CD4-positive, alpha-beta T cell treated with Interleukin-6 at 100 ng/mL for 8 hours (primary cell): ENCODE measurements at regions not wholly inside any gene's neighbourhood (a gene's known extent, or its start where the extent isn't known, plus 50 kb on each side); places are given as distances from the start of the nearest gene placed in this dataset.
"Not testable (repeated sequence)": the region's sequence is repeated elsewhere in the genome, so short reads cannot be mapped to it uniquely, and the experiment has no call there.

Source experiments
- DNase-seq: peaks from one replicate; pipeline ENCODE4 v3.0.0-alpha.2; 2020; ENCODE audit warnings: mixed read lengths, low spot score

DNA sequence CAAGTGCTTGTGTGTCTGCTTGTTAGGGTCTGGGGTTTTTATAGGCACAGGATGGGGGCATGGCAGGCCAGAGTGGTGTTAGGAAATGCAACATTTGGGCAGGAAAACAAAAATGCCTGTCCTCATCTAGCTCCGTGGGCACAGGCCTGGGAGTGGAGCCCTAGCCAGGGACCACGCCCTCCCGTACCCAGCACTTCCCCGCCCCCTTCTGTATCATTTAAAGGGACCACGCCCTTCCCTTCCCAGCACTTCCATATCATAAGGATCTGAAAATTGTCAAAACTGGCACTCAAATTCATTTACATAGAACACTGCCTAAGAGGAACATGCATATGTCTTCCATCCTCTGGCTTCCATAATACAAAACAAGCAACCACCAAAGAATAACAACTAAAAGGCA lies 185.8 kb downstream of the B3GLCT start:
- no peak for DNase-seq

DNA sequence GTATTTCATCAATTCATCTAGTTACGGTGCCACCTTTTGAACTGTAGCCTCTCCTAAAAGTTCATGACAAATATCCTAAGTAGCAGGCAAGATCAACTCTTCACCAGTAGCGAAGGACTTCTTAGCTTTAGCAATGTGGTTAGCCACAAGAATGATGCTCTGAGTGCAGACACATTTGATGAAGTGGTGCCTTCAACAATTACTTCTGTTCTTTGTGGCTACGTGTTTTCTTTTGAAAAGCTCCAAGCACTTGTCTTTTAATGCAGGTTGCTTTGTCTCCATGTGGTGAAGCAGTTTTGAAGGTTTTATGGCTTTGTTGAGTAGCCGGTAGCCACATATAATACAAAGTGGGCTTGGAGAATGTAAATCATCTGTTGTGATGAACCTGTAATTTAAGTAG lies 194.7 kb downstream of the B3GLCT start:
- DNase-seq, result no peak

DNA sequence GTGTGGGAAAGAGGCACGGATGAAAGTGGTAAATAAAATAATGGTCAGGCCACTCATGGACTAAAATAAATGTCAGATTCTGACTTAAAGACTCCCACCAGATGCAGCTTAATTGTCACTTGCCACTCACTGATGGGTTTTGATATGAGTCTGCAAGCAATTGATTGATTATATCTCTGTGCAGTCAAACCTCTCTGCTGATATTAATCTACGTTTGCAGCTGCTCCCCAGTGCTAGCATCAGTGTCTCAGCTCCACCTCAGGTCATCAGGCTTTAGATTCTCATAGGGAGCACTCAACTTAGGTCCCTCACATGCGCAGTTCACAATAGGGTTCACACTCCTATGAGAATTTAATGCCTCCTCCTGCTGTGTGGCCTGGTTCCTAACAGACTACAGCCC lies 195.3 kb downstream of the B3GLCT start:
- DNase-seq, result no peak

DNA sequence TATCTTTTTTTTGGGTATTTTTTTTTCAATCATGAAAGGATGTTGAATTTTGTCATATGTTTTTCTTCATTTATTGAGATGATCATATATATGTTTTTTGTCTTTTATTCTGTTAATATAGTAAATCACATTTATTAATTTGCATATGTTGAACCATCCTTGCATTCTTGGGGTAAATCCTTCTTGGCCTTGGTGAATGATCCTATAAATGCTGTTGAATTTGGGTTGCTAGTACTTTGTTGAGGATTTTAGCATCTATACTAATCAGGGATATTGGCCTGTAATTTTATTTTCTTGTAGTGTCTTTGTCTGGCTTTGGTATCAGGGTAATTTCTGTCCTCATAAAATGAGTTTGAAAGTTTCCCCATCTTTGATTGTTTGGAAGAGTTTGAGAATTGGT lies 199.9 kb downstream of the B3GLCT start:
- no peak for DNase-seq

DNA sequence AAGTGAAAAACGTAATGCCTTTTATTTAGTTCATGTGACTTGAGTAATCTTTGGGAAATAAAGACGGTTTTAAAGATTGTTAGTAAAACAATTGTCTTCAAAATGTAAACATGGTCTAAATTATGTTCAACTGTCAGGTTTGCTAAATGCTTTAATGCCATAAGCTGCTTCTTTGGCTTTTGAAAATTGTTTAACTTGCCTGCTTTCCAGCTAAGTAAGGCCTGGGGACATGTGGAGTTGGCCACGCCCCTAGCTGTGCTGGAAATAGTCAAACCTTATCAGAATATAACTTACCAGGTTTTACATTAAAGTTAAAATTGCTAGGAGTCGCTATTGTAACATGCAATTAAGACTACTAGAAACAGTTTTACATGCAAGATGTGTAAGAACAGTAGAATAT lies 203.9 kb downstream of the B3GLCT start:
- DNase-seq, result not testable (repeated sequence)

DNA sequence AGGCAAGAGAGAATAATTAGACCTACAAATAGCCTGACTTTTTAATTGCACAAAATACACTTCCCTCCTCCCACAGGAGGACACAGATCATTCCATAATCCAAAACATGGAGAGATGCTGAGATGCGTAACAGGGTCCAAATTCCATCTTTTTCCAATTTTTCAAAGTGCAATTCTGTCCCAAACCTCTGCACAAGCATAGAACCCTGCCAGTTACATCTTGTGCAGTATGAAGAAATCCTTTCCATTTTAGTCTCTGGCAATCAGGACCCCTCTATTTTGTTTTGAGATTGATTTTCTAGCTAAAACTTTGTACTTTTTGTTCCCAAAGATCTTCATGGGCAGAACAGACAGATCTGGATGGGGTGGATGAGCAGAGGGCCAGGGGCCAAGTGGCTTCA lies 209.2 kb downstream of the B3GLCT start:
- DNase-seq, result no peak

DNA sequence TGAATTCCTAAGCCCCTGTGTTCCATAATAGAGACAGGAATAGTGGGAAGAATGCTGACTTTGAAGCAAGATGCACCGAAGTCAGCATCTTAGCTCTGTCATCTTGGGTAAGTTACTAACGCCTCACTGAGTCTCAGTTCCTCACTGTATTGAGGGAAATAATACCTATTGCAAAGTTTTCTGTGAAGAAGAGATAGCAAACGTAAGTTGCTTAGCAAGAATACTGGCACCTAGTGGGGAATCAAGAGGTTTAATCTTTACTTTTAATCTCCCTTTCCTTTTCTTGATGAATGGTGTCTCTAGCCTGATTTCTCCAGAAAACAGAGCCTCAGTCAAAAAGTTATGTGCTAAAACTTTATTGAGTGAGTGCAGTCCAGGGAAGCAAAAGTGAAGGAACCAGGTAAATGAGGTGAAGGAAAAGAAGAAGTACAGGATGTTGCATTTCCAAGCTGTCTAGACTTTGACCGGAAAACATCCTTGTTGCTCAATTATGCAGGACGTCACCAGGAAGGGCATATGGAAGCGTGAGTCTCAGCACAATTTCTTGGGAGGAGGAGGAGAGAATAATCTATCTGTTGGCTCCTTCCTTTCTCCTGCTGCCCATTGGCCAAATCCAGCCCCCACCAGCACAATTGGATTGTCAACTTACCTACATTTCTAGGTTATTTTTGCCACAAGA lies 210.0 kb downstream of the B3GLCT start:
- DNase-seq, result no peak

DNA sequence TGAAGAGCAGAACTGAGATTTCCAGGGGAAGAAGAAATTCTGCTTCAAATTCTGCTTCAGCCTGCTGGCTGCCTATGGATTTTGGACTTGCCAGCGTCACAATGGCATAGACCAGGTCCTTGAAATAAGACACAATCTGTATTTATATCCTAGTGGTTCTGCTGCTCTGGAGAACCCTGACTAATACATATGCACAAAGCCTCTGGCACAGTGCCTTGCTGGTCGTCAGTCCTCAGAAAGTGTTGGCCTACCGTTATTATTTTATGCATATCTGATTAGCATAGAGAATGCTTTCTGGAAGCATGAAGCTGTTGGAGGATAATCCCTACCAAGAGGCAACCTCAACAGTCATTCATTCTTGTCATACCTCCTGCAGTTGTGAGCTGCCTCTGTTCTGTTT lies 213.7 kb downstream of the B3GLCT start:
- DNase-seq, result no peak

DNA sequence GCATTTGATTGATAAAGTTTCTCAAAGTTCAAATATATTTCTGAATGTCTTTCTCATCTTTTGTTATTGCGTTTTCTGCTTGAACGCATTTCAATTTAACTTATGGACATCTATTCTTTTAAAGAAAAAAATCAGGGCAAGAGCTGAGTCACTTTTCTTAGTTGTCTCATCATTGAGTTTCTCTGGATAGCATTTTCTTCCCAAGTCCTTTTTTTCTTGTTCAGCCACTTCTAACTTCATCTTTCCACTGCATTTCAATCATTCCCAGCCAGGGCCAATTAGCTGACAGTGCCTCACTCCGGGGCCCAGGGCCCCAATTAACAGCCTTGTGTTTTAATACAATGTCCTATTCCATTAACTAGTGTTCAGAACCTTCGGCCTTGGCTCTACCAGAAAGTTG lies 216.3 kb downstream of the B3GLCT start:
- no peak for DNase-seq

DNA sequence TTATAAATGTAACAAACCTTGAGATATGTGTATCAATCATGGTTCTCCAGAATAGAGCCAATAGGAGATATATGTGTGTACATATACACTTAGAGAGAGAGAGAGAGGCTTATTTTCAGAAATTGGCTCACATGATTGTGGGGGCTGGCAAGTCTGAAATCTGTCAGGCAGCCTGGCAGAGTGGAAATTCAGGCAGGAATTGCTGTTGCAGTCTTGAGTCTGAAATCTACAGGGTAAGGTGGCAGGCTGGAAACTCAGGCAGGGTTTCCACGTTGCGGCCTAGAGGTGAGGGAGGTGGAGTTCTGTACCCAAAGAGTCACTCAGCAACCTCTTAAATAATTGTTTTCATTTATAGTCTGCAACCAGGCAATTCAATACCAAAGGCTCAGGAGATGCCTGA lies 218.4 kb downstream of the B3GLCT start:
- no peak for DNase-seq

DNA sequence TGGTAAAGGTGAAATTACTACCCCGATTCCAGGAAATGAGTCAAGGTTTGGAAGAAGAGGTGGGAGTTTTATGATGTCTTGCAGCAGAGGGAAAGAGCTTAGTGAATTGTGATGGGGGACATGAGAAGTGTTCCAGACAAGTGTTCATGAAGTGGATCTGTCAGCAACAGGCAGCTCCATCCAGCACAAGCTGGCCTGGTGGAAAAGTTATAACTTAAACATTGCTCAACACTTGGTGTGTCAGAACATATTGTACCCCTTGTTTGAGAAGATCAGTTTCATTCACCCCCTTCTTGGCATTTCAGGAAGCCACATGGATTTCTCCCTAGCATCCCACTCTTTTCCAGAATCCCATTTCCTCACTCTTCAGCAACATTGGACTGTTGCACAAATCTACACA lies 222.0 kb downstream of the B3GLCT start:
- no peak for DNase-seq

DNA sequence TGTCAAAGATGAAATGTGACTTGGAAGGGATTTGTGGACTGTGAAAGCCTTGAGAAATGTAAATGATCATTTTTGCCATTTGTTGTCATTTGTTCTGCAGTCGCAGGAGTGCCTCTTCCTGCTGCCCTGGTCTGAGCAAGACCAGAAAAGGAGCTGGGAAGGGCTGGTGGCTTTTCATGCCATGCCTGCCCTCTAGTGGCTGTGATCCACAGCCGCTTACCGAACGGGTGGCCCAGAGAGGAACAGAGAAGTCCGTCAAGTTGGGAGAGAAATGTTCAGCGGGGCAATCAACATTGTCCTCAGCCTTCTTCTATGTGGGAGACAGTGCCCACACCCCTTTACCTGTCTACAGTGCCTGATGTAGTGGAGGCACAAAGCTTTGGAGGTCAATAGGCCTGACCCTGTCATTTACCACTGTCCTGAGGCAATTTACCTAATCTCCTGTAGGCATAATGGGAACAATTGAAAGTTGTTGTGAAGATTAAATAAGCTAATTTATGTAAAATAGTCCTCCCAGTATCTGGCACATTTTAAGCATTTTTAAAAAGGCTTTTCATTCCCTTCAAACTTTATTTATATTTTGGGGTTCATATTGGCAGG lies 224.5 kb downstream of the B3GLCT start:
- peak; percentile 37 for DNase-seq

DNA sequence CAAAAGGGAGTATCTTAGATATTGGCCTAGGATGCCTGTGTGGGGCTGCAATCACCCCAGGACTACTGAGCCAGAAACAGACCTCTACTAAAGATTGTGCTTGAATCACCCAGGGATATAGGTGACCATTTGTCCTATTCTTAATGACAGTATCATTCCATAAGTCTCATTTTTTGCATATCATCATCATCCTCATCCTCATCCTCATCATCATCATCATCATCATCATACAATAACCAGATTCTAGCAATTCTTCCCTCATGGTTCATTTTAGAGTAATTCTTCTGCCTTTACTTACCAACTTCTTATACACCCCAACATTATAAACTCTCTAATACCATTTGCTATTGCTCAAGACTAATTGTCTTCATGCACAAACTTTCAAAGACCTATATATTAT lies 226.6 kb downstream of the B3GLCT start:
- no peak for DNase-seq

DNA sequence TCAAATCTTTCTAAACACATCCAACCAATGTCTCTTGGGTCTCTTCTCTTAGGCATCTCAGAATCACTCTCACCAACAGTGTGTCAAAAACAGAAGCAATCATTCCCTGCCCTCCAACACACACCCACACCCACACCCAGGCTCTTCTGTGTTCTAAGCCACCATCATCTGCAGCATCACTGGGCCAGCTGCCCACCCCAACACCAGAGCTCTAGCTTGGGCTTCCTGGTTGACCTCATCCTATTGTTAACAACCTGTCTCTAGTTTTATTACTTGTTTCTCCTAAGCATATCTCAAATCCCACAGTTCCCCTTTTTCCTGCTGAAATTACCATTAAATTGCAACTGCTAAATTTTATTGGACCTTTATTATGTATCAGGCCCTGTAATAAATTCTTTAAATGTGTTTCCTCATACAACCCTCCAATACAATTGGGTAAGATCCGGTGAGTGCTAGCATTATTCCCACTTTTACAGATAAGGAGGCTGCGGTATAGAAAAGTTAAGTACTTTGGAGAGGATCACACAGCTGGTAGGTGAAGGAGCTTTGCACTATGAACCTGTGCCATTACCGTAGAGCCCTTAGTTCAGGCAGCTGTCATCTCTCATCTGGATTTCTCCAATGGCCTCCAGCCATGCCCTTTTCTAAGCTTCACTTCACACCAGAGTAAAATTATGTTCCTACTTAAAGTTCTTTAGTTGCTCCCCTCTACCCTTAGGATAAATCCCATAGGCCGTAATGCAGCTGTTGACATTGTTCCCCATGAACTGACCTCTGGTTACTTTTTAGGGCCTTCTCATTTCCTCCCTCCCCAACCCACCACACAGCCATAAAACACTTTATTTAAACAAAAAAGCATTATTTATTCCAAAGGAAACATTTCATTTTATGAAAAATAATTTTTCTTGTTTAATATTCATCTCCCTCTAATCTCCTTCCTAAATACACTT lies 227.7 kb downstream of the B3GLCT start:
- no peak for DNase-seq

DNA sequence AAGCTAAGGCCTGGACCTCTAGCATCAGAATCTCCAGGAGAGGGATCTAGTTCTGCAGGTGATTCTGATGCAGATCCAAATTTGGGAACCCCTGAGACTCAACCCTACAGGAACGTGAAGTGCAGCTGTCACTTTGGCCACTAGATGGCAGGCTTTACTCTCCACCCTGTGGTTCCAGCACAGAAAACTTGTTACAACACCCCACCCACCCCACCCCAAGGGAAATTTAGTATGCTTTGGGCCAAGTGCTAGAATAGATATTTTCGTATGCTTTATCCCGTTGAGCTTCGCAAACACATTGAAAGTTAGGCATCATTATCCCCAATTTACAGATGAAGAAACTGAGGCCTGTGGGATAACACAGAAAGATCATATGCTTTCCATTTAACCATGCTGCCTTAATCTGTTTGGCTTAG lies 232.0 kb downstream of the B3GLCT start:
- DNase-seq, result peak; percentile 23

DNA sequence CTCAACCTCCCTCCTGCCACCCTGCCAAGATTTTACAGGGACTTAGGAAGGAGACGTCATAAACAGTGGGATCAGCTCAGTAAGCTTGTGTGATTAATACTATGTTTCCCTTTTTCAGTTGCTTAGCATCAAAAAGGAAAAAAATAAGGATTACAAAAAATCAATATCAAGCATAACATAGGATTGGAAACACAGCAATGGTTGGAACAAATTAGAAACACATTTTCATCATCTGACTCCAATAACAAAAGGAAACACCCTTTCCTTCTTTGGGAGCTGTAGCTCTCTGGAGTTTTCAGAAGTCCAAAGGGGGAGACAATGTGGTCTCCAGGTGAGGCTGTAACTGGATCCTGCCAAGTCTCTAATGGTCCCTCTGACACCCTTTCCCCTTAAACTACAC lies 233.4 kb downstream of the B3GLCT start:
- DNase-seq, result no peak

DNA sequence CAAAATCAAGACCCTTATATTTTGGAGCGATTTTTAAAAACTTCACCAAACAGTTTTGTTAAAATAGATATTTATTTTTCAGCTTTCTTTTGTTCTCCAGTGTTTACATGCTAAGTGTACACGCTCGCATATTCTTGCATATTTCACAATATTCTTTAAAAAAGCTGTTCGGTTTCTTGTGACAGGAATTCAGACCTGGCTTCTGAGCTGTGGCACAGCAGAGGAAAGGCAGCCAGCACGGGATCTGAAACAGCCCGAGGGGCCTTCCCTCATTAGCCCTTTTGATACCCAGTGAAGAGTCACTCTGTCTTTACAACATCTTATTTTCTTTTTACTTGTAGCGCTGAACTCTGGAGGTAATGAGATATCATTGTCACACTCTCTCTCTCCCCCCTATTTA lies 234.0 kb downstream of the B3GLCT start:
- no peak for DNase-seq

DNA sequence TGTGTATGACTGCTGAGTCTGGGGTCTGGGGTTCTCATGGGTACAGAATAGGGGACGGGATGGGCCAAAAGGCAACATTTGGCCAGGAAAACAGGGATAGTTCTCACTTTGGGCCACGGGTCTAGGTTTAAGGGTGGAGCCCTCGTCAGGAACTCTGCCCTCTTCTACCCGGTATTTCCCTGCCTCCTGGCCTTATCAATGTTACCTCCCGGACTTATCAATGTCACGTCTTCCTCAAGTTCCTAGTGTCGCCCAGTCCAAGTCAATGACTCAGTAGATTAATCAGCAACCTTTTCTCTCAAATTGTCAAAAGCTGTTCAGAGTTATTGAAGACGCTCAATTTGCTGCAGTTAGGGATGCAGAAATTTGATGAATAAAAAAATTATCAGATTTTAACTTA lies 234.8 kb downstream of the B3GLCT start:
- no peak for DNase-seq

DNA sequence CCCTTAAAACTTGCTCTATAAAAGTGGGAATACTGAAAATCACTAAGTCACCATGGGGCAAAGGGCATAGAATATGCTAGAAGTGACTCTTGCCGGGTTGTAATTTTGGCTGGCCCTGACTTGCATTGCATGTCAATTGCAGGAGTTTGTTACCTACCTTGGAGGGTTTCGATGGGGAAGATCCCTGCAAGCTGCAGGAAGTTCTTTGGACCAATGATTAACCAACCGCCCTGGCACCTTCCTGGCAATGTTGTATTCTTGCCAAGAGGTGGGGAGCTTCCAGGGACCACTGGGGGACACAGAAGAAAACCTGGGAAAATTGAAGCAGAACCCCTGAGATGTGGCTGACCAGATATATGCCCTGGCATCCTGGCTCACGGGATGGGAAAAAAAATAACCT lies 235.8 kb downstream of the B3GLCT start:
- DNase-seq, result no peak

DNA sequence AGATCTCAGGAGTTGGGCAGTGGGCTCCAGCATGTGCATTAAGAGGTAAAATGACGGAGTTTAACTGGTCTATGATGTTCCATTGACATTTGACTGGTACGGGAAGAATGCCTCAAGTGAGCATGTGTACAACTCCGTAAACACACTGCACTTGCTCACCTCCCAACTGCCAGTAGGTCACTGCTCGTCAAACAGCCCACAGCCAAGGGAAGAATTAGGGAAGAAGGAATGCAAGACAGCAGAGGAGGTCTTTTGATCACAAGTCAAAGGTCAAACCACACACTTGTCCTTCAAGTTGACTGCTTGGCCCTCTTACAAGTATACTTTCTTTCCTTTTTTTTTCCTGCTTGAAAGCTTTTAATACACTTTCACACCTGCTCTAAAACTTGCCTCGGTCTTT lies 236.7 kb downstream of the B3GLCT start:
- DNase-seq, result no peak

DNA sequence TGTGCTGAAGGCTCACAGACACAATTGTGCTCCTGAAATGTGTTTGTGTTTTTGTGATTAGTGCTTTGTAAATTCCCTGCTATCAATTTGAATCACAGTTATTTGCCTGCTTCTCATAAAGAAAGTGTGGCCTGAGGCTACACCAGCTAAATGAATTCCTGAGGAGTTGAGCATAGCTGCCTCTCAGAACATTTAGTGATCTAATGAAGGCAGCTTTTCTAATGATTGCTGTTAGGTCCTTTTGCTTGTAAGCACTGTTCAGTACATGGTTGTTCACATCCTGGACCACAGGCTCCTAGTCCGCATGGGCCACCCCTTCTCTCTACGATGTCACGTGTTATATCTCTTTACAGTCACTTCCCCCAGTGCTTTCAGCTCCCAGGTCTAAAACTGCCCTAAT lies 238.2 kb downstream of the B3GLCT start:
- no peak for DNase-seq

DNA sequence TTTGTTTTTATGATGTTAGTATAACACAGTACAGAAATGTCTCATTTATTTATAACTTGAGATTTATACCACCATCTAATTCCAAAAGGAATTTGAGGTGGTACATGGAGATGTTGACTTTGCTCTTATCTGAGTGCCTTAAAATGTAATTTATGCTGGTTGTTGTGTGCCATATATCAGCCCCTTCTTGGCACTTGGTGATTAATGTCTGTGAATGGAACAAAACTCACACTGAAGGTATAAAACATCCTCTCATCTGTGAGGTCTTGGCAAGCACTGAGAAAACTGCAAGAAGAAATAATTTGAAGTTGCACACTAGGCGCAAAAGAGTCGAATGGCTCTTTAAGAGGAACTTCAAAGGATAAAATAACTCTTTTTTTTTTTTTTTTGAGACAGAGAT lies 240.4 kb downstream of the B3GLCT start:
- DNase-seq, result no peak
